ENCODE measurements at regions not wholly inside any gene's neighbourhood (a gene's known extent, or its start where the extent isn't known, plus 50 kb on each side); places are given as distances from the start of the nearest gene placed in this dataset.

GRCh38 chr9:30757723-30758122, 1626.7 kb upstream of the ACO1 start:
- H3K27ac ChIP-seq (ENCODE audit: low read depth, low read length): no peak overlapping the region
- RAD21 ChIA-PET (ENCODE audit: low non-redundant PET in 1 of 2, low total read pairs in 2 of 2, uncharacterized antibody in 2 of 2, unreplicated experiment in 2 of 2): no interaction called here
- H3K9me3 ChIP-seq (ENCODE audit: control insufficient read depth in 1 of 2, insufficient read depth in 1 of 2, low read depth in 1 of 2, low read length in 2 of 2): no peaks in the 10 kb centered on the region; a peak in 1 of 4 replicates
- BruUV-seq (replicated peaks): no TSS peak
- H3K27me3 ChIP-seq (ENCODE audit: insufficient read depth, low read length): no peaks in the 10 kb centered on the region
- intact Hi-C loops (cut with micrococcal nuclease): no loop called here
- ATAC-seq (no peak), DNase-seq (ENCODE audit: low read depth, low spot score) (no peak)
- POLR2A ChIA-PET: no interaction called here
- CTCF ChIA-PET: no interaction called here
- no peaks in the 10 kb centered on the region for H4K20me1 ChIP-seq (ENCODE audit: insufficient read depth)
- H3K4me3 ChIP-seq (replicated peaks in 1 of 2; ENCODE audit: low read depth in 1 of 2, low read length in 2 of 2): no peak overlapping the region
- no peak overlapping the region for H2AFZ ChIP-seq (ENCODE audit: low read depth, low read length, poor library complexity, severe bottlenecking)
- H3K4me2 ChIP-seq (ENCODE audit: low read length): no peak overlapping the region
- TF ChIP-seq CTCF (IDR thresholded peaks at IDR 0.05 in 2 of 3, conservative IDR thresholded peaks at IDR 0.05 in 1 of 3; ENCODE audit: borderline replicate concordance in 1 of 3, insufficient read depth in 1 of 3, low read depth in 2 of 3, low read length in 2 of 3) (no peak), EZH2 (IDR thresholded peaks at IDR 0.05) (no peak), TCF7L2 (IDR thresholded peaks at IDR 0.05; ENCODE audit: borderline replicate concordance, extremely low read depth, insufficient read depth, insufficient read length) (no peak), ZBTB33 (IDR thresholded peaks at IDR 0.05; ENCODE audit: extremely low read depth, insufficient replicate concordance, low read length) (no peak), POLR2A (IDR thresholded peaks at IDR 0.05; ENCODE audit: borderline replicate concordance, extremely low read depth, insufficient read depth, insufficient read length) (no peak), MAX (IDR thresholded peaks at IDR 0.05) (no peak), SP1 (IDR thresholded peaks at IDR 0.05; ENCODE audit: low read depth) (no peak), CBX3 (IDR thresholded peaks at IDR 0.05; ENCODE audit: low read depth) (no peak), SRF (IDR thresholded peaks at IDR 0.05; ENCODE audit: low read depth) (no peak), FOSL1 (IDR thresholded peaks at IDR 0.05; ENCODE audit: low read depth) (no peak), RAD21 (IDR thresholded peaks at IDR 0.05; ENCODE audit: low read depth) (no peak), ELF1 (IDR thresholded peaks at IDR 0.05; ENCODE audit: borderline replicate concordance, low read depth) (no peak)
- H3K36me3 ChIP-seq (ENCODE audit: control insufficient read depth in 1 of 2, insufficient read depth in 2 of 2, low read length in 2 of 2): no peaks in the 10 kb centered on the region
- no peaks in the 10 kb centered on the region for H3K9me2 ChIP-seq (ENCODE audit: insufficient read depth)
- H3K9ac ChIP-seq (ENCODE audit: low read length): no peak overlapping the region
- no peaks in the 10 kb centered on the region for H3K79me2 ChIP-seq (ENCODE audit: insufficient read depth, low read length)
- H3K4me1 ChIP-seq (ENCODE audit: control insufficient read depth in 1 of 2, insufficient read depth in 2 of 2, low read length in 2 of 2): no peaks in the 10 kb centered on the region
